GM21786 (cell line): ENCODE measurements at regions not wholly inside any gene's neighbourhood (a gene's known extent, or its start where the extent isn't known, plus 50 kb on each side); places are given as distances from the start of the nearest gene placed in this dataset.
"Not testable (repeated sequence)": the region's sequence is repeated elsewhere in the genome, so short reads cannot be mapped to it uniquely, and the experiment has no call there.

Experiments
- ATAC-seq: cut with Tn5 transposase; IDR thresholded peaks from one replicate; pipeline ENCODE4 v1.9.1; 2021; ENCODE audit not compliant: unreplicated experiment

DNA sequence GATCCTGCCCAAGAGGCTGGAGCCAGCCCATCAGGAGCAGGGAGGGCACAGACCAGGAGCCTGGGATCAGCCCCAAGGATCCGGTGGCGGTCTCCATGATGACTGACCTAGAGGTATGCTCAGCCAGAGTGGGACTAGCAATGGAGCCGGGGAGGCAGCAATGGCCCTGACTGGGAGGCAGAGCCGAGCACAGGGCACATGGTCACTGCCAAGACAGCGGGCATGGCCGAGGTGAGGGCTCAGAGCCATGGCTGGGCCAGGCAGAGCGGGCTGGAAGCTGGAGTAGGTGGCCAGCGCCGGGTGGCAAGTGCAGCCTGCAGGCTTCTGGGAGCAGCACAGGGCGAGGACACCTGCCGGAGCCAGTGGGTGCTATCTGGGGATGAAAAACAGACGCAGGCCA lies 259.3 kb downstream of the BCL11B start:
- ATAC-seq, result no peak

DNA sequence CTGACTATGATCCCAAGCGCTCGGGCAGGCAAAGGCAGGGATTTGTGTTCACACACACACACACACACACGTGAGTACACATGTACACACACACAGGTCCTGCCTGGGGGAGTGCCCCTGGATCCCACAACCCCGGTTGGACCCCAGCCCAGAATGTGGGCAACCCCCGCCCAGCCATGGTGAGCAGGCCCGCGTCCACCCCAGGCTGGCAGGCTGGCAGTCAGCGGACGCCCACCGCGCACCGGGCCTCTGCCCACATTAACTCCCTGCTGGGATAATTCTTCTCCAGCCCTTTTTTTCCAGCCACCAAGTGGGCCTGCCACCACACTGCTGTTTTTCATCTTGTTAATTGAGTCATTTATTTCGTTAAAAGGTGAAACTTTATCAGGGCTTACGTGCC lies 256.2 kb downstream of the BCL11B start:
- no peak for ATAC-seq

DNA sequence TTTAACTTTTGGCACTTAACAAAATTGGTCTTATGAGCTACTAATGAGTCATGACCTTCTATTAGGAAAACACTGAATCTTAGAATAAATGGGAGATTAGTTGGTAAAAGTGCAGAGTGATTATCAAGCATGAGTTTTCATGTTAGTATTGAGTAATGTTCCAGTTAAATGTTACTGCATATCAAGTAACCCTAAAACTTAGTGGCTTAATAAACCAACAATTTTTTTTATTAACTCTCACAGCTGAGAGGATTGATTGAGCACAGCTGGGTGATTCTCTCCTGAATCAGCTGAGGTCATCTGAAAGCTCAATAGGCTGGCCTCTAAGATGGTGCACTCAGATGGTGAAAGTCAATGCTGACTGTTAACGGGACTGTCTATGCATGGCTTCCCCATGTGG lies 248.6 kb downstream of the BCL11B start:
- no peak for ATAC-seq

DNA sequence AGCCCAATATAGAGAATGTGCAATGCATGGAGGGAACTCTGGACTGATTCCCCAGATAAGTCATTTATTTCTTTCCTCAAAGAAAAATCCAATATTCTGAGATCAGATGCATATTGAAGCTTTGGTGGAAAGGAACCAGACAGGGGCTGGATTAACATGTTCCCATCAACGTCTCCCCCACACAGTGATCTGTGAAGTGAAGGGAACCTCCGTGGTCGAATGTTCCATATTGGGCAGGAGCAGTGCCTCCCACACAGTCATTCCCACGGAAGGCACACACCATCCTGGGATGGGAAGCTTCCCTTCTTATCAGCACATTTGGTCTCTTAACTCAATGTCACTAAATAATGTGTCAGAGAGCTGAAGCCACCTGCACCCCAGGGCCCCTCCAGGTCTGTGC lies 247.1 kb downstream of the BCL11B start:
- no peak for ATAC-seq

DNA sequence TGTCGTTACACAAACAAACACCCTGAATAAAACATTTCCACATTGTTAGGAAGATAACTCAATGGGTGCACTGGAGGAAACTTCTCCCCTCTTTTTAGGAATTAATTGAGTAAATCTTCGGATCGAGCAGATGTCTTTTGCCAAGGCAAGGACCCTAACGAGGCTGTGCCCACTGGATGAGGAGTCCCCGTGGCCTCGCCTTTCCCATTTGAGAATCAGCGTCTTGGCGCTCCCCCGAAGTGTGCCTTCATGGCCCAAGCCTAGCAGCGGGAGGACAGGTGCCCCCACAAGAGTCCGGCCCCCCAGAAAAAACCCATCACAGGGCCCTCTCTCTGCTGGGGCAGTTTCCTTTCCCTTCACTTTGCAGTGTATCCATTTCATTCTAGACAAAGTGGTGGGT lies 246.6 kb downstream of the BCL11B start:
- ATAC-seq, result no peak

DNA sequence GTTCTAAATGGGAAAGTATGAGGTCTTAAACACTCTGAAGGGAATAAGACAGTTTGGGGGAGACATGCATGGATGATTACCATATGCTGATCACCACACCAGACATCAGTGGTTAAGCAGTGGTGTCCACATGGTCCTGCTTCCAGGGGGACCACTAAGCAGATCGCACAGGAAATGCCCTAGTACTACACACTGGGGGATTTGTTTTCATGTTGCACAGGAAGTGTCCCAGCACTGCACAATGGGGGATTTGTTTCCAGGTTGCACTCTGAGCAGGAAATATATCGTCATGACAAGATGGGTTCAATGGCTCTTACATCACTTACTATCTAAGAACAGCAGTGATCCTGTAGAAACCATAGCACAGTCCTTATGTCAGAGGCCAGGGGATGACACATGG lies 245.5 kb downstream of the BCL11B start:
- no peak for ATAC-seq

DNA sequence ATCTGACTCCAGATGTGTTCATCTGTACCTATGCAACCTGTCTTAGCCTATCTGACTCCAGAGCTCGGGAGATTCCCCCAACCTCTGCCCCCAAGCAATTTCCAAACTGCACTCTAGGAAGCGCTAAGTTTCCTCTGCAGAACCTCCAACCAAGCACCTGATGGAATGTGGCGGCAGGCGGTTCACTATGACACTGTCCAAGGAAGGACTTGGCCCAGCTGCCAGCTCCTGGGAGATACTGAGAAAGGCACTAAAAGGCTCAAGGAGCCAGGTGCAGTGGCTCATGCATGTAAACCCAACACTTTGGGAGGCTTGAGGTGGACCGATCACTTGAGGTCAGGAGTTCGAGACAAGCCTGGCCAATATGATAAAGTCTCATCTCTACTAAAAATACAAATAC lies 244.0 kb downstream of the BCL11B start:
- ATAC-seq, result no peak

DNA sequence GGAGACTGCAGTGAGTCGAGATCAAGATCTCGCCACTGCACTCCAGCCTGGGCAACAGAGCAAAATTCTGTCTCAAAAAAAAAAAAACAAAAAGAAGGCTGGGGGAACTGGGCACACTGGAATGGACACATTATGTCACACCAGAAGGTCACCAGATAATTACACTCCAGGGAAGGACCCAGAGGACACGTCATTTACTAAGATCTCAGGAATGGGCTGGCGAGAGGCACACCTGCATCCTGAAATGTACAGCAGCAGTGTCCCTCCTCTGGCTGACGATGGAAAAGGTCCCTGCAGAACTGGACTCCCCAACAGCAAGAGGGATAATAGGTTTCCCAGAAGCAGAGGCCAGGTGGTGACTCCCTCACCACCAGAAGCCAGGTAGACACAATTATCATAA lies 243.5 kb downstream of the BCL11B start:
- no peak for ATAC-seq

DNA sequence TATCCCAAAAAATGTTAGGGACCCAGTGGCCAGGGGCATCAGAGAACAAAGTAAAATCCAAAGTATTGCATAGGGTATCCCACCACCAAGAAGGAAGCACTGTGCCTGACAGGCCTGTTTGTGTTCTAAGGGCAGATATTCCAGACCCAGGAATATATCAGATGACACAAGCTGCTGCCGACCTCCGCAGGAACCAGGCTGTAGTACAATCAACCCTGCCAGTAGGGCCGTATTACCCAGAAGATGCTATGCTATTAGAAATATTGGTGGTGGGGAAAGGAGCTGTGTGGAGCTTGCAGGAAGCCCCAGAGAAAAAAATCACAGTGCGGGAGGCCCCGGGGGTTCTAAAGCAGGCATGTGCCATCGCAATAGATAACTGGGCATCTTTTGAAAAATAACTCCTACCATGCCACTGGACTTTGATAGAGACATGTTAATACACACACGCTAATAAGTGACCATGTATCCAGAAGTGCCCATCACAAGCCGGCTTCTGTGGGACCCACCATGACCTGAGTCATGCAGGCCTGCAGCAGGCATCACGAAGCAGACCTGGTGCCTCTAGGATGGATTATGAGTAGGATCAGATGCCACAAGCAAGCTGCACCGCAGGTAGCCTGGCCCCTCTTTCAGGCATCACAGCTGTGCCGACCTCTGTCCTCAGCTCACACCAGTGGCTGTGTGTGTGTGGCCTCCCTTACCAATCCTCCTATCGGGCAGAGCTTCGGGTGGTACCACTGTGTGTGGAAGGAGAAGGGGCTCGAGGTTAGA lies 242.7 kb downstream of the BCL11B start:
- no peak for ATAC-seq

DNA sequence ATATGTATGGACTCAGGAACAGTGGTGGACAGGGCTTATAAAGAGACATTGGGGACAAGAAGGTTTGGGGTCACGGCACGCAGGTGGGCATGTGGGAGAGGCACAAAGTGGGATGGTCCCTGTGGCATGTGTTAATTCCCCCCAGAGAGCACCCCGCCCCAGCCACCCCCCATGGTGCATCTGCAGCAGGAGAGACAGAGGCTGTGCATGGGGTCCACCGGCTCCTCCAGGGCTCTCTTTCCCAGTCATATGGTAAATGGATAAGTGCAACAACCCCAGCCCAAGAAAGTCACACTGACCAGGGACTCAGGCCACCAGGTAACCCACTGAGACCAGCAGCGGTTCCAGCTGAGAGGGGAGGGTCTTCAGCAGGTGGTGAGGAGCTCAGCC lies 242.1 kb downstream of the BCL11B start:
- ATAC-seq, result no peak

DNA sequence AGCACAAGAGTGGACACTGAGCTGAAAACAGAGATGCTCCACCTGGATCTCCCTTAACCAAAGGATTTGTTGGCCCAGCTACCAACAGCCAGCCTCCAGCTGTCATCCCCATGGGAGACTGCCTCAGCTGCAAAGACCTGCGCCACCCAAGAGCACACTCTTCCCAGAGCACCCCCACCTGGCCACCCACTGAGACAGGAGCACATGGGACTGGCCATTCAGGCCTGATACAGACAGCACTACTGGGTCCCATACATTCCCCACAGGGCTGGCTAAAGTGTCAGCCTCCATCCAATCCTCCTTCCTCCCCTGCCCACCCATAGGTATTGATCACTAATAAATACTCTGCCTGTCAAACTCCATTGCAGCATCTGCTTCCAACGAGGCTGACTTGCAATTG lies 241.5 kb downstream of the BCL11B start:
- no peak for ATAC-seq

DNA sequence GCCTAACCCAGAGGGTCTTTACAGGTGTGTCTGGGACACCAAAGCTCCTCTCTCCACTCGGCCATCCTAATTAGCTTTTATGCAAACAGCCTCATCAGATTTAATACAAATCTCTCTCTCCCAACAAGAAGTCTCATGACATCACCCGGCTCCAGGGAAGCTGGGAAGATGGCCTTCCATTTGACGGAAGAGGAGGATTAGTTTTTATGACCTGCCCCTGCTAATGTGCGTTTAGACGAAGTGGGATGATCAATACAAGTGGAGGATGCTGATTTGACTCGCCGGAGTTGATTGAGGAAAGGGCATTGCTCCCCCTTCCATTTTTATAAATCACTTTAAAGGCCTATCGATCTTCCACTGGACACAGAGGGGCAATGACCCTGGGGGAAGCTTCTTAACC lies 239.2 kb downstream of the BCL11B start:
- no peak for ATAC-seq

DNA sequence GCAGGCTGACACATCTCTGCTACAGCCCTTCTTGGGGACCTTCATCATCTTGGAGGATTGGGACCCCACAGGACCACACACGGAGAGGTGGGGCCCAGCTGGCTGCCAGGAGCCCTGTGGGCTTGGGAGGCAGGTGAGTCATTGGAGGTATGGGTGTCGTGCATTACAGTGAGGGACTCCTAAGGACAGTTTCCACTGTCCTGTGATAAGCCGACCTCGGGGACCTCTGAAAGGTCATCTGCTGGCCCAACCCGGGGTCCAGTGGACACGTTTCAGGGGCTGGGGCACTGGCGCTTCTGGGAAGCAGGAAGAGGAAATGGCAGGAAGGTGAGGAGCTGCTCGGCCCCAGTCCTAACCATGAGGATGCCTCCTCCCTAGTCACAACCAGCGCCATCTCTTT lies 238.0 kb downstream of the BCL11B start:
- no peak for ATAC-seq

DNA sequence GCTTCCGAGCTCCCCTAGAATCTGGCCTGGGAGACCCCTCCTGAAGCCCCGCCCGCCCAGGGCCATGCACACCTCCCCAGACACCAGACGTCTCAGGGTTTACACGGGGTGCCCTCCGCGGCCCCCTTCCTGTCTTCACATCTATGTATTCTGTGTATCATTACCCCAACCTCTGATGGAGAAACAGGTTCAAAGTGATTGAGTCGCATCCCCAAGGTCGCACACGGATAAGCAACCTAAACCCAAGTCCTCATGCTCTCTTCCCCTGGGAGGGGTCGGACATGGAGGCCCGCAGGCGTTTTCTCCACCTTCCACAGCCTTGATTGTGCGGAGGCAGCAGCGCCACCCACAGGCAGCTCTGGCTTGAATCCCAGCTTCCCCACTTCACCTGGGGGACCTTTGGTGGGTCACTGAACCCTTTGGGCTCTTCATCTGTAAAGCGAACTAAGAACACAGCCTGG lies 237.3 kb downstream of the BCL11B start:
- no peak for ATAC-seq

DNA sequence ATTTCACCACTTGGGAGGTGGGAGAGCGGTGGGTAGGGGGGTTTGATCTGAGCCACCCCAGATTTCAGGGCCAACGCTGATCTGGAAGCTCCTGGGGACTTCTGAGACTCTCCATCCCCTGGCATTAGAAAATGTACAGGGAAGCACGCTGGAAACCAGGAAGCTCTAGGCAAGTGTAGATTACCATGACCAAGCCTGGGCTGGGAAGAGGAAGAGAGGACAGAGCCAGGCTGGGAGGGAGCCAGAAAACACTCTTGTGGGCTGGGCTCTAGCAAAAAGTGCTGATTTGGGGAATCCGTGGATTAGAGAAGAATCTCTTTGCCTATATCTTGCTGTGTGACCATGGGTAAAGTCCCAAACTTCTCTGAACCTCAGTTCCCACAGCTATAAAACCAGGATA lies 236.7 kb downstream of the BCL11B start:
- no peak for ATAC-seq

DNA sequence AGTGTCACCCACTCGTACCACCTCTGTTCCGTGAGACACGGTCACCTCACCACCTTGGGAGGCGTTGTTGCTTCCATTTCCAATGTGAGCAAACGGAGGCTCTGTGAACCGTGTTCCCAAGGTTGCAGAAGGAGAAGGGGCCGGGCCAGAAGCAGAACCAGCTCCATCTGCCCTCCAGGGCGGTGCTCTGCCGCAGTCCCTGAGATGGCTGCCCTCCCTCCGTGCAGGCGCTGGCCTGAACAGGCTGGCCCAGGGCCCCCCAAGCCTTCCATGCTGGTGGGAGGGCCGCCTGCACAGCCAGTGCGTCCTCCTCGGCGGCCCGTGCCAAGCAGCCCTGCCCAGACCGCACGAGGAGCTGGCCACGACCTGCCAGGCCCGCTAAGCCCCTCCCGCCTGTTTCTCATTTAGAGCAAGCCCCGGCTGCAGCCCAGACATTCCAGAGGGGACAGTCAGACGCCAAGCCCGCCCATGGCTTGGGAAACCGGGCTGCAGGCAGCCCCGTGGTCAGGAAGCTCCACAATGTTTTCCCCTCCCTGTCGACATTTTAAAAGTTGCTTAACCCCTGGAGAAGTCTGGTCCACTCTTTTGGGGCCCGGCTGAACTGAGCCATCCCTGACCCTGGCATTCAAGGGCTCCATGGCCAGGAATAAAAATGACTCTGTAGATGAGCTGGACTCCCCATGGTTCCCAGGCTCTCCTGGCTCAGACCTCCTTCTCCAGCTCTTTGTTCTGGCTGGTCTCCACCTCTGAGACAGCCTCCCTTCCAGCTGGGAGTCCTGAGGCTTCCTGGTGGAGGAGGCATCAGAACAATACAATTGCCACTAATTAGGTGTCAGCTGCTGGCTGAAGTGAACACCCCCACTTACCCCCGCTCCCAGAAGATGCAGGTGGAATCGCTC lies 236.0 kb downstream of the BCL11B start:
- no peak for ATAC-seq

DNA sequence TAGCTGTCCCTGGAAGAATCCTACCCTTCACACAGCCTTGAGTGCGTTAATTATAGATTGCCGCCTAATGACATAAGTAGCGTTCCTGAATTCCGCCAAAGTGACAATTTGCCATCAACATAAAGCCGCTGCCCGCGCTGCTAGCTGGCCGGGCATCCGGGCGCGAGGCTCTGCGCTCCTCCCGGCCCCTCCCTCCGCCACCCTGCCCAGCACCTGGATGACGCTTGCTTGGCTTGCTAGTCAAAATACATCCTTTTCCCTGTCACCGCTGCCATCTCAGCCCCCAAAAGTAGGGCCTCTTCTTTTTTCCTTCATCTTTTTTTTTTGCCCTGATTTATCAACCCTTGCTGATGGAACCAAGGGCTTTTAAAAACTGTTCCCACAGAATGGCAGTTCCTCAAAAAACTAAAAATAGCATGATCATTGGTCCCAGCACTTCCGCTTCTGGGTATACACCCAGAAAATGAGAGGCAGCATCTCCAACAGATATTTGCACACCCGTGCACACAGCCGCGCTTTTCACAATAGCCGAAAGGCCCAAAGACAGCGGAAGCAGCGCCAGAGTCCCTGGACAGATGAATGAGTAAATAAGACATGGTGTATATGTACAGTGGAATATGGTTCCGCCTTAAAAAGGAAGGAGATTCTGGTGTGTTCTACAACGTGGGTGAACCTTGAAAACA lies 235.2 kb downstream of the BCL11B start:
- no peak for ATAC-seq

DNA sequence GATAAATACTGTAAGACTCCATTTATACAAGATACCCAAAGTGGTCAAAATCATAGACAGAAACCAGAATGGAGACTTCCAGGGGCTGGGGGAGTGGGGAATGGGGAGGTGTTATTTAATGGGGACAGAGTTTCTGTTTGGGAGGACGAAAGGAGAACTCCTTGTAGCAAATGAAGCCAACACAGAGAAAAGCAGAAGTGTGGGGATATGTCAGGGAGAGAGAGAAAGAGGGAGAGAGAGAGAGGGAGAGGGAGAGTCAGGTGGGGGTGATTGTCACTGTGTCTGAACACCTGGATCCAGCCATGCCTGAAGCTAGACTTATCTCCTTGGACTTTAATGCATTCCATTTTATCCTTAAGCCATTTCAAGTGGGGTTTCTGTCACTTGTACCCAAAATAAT lies 234.7 kb downstream of the BCL11B start:
- ATAC-seq, result not testable (repeated sequence)

DNA sequence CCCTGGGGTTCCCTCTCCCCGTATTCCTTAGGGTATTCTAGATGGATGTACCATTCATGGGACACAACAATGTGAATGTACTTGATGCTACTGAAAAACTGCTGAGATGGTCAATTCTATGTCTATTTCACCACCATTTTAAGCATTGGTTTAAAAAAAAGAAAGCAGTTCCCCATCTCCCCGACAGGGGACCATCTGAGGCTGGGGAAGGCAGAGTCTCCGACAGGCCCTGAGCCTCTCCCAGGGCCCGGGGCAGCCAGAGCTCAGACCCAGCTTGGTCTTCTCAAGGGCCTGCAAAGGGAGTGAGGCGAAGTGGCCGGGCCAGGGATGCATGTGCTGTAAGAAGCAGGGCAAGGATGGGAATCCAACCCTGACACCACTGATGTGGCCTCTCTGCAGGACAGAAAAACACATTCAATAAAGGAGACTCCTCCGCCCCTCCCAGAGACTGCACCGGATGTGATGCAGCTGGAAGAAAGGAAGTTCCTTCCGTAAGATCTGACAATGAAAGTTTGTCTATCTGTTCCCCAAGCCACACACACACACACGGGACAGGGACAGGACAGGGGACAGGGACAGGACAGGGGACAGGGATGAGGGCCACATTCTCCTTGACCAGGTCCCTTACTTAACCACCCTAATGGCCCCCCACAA lies 234.1 kb downstream of the BCL11B start:
- no peak for ATAC-seq

DNA sequence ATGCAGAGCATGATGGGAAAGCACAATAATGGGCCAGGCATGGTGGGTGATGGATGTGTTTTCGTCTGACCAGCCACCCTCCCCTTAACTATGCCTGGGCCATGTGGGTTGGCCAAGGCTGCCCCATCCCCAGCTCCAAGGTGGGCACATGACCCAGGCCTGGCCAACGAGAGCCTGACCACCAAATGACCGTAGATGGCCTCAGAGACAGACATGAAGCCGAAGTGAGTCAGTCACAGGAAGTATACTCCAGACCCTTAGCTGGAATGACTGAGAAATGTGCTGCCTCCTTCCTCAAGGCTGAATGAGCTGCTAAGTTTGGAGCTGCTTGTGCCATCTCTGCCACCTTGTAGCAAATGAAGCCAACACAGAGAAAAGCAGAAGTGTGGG lies 233.6 kb downstream of the BCL11B start:
- no peak for ATAC-seq

DNA sequence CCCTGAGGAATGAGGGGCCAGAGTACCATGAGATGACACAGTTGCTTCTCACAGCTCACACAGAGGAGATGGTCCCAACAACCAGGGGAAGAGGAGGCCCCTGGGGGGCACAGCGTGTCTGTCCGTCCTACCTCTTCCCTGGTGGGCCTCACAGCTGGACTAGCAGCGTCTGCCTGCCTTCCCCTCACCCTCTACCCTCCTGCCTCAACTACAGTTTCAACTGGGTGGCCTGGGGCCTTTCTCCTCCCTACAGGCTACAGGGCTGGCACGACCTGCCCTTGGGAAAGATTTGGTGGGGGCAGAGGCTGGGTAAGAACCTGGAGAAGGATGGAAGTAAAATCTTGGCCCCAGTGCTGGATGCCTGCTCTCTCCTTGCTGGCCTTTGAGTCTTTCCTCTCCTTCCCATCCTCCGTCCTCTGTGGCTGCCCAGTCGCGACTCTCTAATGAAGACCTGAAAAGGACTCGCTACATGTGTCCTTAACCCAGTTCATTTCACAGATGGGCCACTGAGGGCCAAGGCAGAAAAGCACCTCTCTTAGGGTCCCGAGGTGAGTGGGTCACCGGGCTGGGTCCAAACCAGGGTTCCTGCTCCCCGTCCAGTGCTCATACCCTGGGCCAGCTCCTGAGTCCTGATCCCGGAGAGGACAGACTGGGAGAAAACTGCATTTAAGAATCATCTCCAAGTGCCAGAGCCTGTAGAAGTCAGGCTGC lies 232.5 kb downstream of the BCL11B start:
- ATAC-seq, result no peak
